D341Med (cell line): ENCODE measurements at regions not wholly inside any gene's neighbourhood (a gene's known extent, or its start where the extent isn't known, plus 50 kb on each side); places are given as distances from the start of the nearest gene placed in this dataset.
"Not testable (repeated sequence)": the region's sequence is repeated elsewhere in the genome, so short reads cannot be mapped to it uniquely, and the experiment has no call there.

Source experiments
- DNase-seq: peaks from one replicate; pipeline ENCODE4 v3.0.0; 2012; ENCODE audit warnings: low spot score

GRCh38 chr6:48401016-48401415 is 290.0 kb upstream of the PTCHD4 start:
- DNase-seq, result no peak

- no peak for DNase-seq
Measured at GRCh38 chr6:48397887-48398286, 286.9 kb upstream of the PTCHD4 start.

- DNase-seq, result no peak
Measured at GRCh38 chr6:48389146-48390043, 278.4 kb upstream of the PTCHD4 start.

- DNase-seq, result no peak
Measured at GRCh38 chr6:48388044-48388443, 277.0 kb upstream of the PTCHD4 start.

GRCh38 chr6:48378884-48379407 is 267.9 kb upstream of the PTCHD4 start:
- no peak for DNase-seq

GRCh38 chr6:48377115-48377514 is 266.1 kb upstream of the PTCHD4 start:
- DNase-seq, result no peak

GRCh38 chr6:48371226-48371625 is 260.2 kb upstream of the PTCHD4 start:
- not testable (repeated sequence) for DNase-seq

GRCh38 chr6:48369100-48369499 is 258.1 kb upstream of the PTCHD4 start:
- DNase-seq, result no peak

GRCh38 chr6:48325701-48326100 is 214.7 kb upstream of the PTCHD4 start:
- DNase-seq, result no peak

- no peak for DNase-seq
Measured at GRCh38 chr6:48318670-48319069, 207.7 kb upstream of the PTCHD4 start.

GRCh38 chr6:48315915-48316314 is 204.9 kb upstream of the PTCHD4 start:
- DNase-seq, result no peak

GRCh38 chr6:48315051-48315719 is 204.2 kb upstream of the PTCHD4 start:
- DNase-seq, result no peak

- no peak for DNase-seq
Measured at GRCh38 chr6:48311301-48311700, 200.3 kb upstream of the PTCHD4 start.

- DNase-seq, result no peak
Measured at GRCh38 chr6:48307573-48307972, 196.6 kb upstream of the PTCHD4 start.

- no peak for DNase-seq
Measured at GRCh38 chr6:48290595-48290994, 179.6 kb upstream of the PTCHD4 start.

- no peak for DNase-seq
Measured at GRCh38 chr6:48289841-48290240, 178.8 kb upstream of the PTCHD4 start.

- DNase-seq, result no peak
Measured at GRCh38 chr6:48281217-48281616, 170.2 kb upstream of the PTCHD4 start.

- DNase-seq, result no peak
Measured at GRCh38 chr6:48280035-48280620, 169.1 kb upstream of the PTCHD4 start.

- no peak for DNase-seq
Measured at GRCh38 chr6:48278261-48278660, 167.3 kb upstream of the PTCHD4 start.

GRCh38 chr6:48272518-48272917 is 161.5 kb upstream of the PTCHD4 start:
- no peak for DNase-seq

- DNase-seq, result no peak
Measured at GRCh38 chr6:48255094-48255493, 144.1 kb upstream of the PTCHD4 start.

- DNase-seq, result no peak
Measured at GRCh38 chr6:48249071-48249470, 138.1 kb upstream of the PTCHD4 start.

GRCh38 chr6:48243071-48243470 is 132.1 kb upstream of the PTCHD4 start:
- no peak for DNase-seq
